Fibroblast of peridontal ligament (primary cell): ENCODE measurements at regions not wholly inside any gene's neighbourhood (a gene's known extent, or its start where the extent isn't known, plus 50 kb on each side); places are given as distances from the start of the nearest gene placed in this dataset.
"Not testable (repeated sequence)": the region's sequence is repeated elsewhere in the genome, so short reads cannot be mapped to it uniquely, and the experiment has no call there.

Experiments used
- DNase-seq: peaks from one replicate; pipeline ENCODE4 v3.0.0-alpha.2; 2010; ENCODE audit errors: extremely low read depth

GRCh38 chr12:131274061-131274460 lies 320.4 kb downstream of the ADGRD1 start:
- DNase-seq, result no peak

GRCh38 chr12:131274906-131275305 lies 321.2 kb downstream of the ADGRD1 start:
- DNase-seq, result no peak

GRCh38 chr12:131275824-131276223 lies 322.1 kb downstream of the ADGRD1 start:
- no peak for DNase-seq

DNA sequence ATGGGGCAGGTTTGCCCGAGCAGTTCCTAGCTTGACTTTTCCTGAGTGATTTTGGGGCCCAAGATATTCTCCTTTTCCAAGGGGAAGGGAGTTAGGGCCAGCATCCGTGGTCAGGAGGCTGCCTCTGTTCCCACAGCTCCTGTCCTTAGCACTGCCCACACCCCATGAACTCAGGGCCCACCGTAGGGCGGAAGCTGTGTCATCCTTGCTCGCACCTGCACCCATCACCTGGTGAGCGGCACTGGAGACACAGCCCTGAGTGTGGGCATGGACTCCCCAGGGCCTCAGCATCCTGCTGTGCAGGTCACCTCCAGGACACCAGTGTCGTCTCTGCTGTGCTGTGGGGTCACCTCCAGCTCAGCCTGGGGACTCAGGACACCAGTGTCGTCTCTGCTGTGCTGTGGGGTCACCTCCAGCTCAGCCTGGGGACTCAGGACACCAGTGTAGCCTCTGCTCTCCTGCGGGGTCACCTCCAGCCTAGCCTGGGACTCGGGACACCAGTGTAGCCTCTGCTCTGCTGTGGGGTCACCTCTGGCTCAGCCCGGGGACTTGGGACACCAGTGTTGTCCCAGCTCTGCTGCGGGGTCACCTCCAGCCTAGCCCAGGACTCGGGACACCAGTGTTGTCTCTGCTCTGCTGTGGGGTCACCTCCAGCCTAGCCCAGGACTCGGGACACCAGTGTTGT lies 322.9 kb downstream of the ADGRD1 start:
- no peak for DNase-seq

GRCh38 chr12:131277186-131278091 lies 323.7 kb downstream of the ADGRD1 start:
- DNase-seq, result not testable (repeated sequence)

DNA sequence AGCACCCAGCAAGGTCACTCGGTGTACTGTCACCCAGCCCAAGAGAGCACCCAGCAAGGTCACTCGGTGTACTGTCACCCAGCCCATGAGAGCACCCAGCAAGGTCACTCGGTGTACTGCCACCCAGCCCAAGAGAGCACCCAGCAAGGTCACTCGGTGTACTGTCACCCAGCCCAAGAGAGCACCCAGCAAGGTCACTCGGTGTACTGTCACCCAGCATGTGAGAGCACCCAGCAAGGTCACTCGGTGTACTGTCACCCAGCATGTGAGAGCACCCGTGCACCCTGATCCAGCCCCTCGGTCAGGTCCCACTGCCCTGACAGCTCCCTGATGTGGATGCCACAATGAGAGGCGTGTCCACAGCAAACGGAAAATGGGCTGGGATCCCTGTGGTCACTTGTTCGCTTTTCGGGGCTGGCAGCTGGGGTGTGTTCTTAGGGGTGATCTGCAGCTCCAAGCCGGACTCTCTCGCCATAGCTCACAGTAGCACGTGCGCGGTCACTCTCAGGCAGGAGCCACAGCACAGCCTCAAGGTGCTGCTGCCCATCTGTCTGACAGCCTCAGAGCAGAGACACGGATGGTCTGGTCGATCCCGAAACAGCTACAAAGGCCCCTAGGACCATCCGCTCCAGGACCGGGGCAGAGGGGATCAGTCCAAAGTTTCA lies 324.9 kb downstream of the ADGRD1 start:
- not testable (repeated sequence) for DNase-seq

DNA sequence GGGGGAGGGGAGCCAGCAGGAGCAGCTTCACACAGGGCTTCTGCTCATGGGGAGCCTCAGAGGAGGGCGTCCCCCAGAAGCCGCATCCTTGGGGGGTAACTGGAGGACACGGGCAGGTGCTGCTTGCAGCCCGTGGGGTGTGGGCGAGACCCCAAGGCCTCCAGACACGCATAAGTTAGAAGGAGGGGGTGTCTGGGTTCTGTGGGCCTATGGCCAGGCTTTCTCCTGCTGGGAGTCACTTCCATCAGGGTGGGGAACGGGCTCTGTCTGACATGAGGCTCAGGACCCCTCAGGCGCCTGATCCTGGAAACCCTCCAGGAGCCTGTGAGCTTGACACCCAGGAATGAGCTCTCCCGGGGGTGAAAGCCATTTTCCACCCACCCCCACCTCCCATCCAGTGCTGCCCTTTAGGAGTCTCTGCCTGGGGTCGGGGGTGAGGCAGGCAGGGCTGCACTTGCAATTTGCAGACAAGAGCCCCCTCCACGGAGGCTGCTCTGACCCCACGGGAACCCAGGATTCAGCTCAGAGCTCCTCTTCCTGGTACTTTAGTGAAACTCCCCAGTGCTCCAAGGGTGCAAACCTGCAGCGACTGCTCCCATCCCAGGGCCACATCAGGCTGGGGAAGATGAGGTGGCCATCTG lies 325.7 kb downstream of the ADGRD1 start:
- no peak for DNase-seq

DNA sequence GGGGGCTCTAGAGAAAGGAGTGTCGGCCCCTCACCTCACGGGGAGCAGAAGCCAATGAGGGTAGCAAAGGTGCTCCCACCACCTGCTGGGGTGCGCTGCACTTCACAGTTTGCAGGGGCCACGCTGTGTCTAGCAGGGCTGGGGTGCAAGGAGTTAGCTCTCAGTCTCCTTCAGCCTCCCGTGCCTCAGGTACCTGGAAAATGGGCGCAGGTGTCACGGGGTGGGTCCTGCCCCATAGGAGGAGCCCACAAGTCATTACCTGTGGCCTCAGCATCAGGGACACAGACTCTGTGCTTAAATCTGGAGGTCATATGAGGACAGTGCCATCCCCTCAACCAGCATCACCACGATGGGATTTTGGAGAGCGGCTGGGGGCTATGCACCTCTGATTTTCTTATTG lies 326.7 kb downstream of the ADGRD1 start:
- DNase-seq, result no peak

DNA sequence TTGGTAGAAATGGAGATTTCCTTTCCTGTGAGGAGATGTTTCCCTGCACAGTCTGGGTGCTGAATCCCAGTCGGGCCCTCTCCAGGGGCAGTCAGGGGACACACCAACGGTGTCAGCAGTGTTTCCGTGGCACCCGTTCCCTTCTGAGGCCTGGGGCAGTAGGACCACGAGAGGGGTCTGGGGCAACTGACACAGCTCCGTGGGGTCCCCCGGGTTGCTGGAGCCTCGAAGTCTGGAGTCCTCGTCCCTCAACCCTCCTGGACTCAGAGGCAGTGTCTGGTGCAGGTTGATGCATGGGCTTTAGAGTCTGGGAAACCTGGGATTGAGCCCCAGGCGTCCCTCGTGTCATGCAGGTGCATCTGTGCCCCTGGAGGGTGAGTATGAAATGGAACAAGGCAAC lies 327.3 kb downstream of the ADGRD1 start:
- DNase-seq, result no peak

DNA sequence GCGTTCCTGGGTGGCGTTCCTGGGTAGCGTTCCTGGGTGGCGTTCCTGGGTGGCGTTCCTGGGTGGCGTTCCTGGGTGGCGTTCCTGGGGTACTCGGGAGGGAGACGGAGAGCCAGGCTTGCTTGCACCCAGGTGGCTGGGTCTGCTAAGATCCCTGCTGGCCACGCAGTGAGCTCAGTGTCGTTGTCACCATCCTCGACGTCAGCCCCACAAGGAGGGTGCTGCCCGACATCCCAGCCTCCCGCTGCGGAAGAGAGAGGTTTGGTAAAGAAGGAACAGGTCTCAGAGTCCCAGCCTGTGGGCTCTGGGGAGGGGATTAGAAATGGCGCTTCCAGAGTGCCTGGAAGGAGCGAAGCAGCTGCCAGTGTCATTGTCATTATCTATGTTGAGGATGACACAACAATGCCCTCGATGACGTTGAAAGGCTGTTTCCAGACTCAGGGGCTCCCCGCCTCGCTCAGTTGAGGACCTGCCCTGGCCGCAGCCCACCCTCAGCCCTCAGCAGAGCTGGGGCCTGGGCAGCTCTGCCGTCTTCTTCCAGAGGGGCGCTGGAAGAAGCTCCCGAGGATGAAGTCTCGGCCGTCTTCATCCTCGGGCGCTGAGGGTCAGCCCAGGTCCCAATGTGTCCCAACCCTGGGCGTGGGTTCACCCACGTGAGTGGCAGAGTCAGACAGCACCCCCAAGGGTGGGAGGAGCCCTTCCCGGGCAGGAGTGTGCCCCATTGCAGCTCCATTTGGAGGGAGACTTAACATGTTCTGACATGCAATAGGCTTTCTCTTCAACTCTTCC lies 328.8 kb downstream of the ADGRD1 start:
- no peak for DNase-seq

DNA sequence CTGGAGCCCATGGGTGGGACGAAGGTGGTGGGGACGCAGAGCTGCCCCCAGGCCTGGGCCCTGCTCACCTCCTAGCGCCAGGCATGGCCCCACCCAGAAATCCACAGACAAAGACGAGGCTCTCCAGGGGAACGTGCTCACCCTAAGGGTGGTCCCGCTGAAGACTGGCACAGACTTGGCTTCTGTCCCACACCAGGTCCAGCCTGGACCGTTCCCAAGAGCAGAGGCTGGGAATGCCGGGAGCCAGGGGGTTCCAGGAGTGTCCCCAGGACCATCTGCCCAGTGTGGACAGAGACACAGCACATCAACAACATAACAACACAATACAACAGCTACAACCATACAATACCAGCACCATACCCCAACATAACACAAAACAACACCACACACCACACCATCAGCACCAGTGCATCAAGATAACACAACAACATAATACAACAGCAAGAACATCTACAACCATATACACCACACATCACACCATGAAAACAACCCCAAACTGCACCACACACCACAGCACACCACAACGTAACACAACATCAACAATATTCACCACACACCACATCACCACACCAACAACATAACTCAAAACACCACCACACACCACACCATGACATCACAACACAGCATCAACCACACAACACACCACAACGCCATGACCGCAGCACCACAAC lies 329.6 kb downstream of the ADGRD1 start:
- no peak for DNase-seq

DNA sequence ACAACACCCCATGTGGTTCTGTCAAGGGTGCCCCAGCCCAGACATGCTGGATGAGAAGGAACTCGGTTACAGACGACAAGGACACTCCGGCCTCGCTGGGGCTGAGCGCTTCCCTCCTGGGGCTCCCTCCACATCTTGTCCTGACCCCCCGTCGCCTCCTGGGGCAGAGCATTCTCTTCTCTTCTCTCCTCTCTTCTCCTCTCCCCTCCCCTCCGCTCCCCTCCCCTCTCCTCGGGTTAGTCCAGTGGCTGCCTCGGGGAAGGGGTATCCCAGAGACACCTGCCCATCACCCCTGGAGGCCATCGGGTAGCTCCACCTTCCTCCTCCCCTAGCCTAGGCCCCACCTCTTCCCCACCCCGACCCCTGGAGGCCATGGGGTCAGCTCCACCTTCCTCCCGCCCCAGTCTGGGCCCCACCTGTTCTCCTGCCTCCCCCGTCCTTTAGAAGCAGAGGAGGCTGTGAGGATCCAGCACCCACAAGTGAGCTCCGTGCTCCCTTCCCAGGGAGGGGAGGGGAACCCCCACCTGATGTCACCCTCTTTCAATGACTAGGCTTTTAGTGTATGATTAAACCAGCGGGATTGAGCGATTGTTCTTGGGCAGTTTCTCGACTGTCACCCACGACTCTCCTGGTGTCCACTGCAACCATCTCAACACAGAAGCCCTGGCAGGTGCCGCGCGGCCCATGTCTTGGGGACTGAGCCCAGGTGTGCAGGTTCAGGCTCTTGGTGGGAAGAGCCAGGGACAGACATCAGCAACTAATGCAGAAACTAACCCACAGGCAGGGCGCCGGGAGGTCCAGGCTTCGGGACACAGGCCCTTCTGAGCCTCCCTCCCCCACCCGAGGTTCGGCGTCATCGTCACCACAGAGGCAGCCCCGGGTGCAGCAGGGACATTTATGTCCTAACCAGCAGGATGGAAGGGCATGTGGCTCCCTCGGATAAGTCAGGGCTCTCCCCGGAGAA lies 330.4 kb downstream of the ADGRD1 start:
- DNase-seq, result not testable (repeated sequence)

DNA sequence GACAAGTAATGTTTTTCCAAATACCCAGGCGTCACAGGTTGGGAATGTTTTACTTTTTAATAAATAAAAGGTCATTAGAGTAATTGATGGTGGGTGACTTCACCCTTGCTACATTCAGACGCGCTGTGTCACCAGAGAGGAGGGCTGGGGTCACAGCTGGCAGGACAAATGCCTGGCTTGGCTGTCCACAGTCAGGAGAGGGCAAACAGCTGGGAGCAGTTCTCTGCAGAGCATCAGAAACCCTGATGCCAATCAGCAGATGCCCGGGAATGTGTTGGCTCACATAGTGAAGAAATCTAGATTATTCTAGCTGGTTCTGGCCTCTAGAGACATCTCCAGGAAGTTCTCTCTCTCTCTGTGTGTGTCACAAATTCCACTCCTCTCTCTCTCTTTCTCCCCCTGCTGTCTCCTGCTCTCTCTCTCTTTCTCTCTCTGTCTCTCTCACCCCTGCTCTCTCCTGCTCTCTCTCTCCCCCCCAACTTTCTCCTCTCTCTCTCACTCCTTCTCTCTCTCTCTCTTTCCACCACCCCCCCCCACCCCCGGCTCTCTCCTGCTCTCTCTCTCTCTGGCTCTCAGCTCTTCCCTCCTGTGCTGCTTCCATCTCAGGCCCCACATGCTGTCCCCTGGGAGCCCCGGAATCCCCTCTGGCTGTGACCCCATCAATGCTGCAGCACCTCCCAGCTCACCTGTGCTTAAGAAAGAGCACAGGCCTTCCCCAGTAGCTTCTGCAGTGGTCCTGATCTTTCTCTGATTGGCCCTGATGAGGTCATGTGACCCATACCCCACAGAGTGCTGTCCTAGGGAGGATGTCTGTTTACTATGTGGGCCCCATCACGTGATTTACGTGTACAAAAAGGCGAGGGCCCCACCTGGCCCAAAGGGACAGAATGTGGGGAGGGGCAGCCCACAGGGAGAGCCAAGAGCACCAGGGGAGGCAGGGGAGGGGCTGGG lies 331.5 kb downstream of the ADGRD1 start:
- not testable (repeated sequence) for DNase-seq

GRCh38 chr12:131285905-131286295 lies 332.2 kb downstream of the ADGRD1 start:
- DNase-seq, result not testable (repeated sequence)

DNA sequence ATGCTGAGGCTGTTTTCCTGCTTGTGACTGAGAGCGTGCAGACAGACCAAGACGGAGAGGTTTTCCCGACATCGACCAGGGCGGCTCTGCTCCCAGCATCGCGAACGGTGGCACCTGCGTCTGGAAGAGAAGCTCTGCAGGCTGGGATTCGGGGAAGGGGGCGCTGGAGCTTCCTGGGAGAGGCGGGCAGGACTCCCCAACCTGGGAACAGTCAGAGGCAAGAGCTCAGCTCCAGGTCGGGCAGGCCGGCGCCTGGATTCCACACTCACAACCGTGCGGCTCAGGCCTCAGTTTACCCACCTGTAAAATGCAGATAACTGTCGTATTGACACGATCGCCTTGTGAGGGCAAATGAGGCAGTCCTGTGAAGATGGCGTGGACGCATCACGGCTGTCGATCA lies 332.6 kb downstream of the ADGRD1 start:
- DNase-seq, result not testable (repeated sequence)

GRCh38 chr12:131287015-131287937 lies 333.6 kb downstream of the ADGRD1 start:
- DNase-seq, result no peak
